ENCODE measurements at regions not wholly inside any gene's neighbourhood (a gene's known extent, or its start where the extent isn't known, plus 50 kb on each side); places are given as distances from the start of the nearest gene placed in this dataset.

GRCh38 chr1:56152635-56153034, 426.7 kb downstream of the PLPP3 start:
- DNase-seq = no peak
- H2BK5ac ChIP-seq (ENCODE audit: low read depth, low read length, poor library complexity, severe bottlenecking) = no peak overlapping the region
- no peaks in the 10 kb centered on the region for H3K9me3 ChIP-seq (ENCODE audit: control insufficient read depth, low read length)
- no peaks in the 10 kb centered on the region for H3K27me3 ChIP-seq (ENCODE audit: control insufficient read depth in 1 of 2, insufficient read depth in 1 of 2, low read length in 2 of 2)
- H3K18ac ChIP-seq (ENCODE audit: low read depth in 1 of 2, low read length in 2 of 2) = no peak overlapping the region
- H3K36me3 ChIP-seq (ENCODE audit: control insufficient read depth in 1 of 2, insufficient read depth in 2 of 2, low read depth in 1 of 2, low read length in 2 of 2) = no peaks in the 10 kb centered on the region
- H3K23ac ChIP-seq (ENCODE audit: low read length in 2 of 2) = no peak overlapping the region
- WGBS = over 99% methylated on average over 3 of the region's 3 CpGs
- no peak overlapping the region for H2BK12ac ChIP-seq (ENCODE audit: low read length in 2 of 2)
- H4K8ac ChIP-seq (ENCODE audit: low read length) = no peak overlapping the region
- H4K91ac ChIP-seq (ENCODE audit: low read length) = no peak overlapping the region
- H2BK15ac ChIP-seq (ENCODE audit: low read depth, poor library complexity, severe bottlenecking) = no peak overlapping the region
- H3K4ac ChIP-seq (ENCODE audit: low read depth in 1 of 2, low read length in 2 of 2) = no peak overlapping the region
- H3K4me3 ChIP-seq (ENCODE audit: insufficient read depth in 1 of 2, low read depth in 1 of 2, low read length in 2 of 2) = no peak overlapping the region
- H3K79me1 ChIP-seq (replicated peaks; ENCODE audit: low read length, poor library complexity, severe bottlenecking) = no peaks in the 10 kb centered on the region
- no peak overlapping the region for H2BK120ac ChIP-seq (ENCODE audit: low read depth, low read length)
- no peak overlapping the region for H2AK5ac ChIP-seq (ENCODE audit: low read length, severe bottlenecking)
- H3K4me2 ChIP-seq (ENCODE audit: low read length, poor library complexity, severe bottlenecking) = no peak overlapping the region
- no peak overlapping the region for H3K27ac ChIP-seq (ENCODE audit: low read length, poor library complexity, severe bottlenecking)
- no peak overlapping the region for H2AFZ ChIP-seq (ENCODE audit: low read depth, low read length)
- no peaks in the 10 kb centered on the region for H3K4me1 ChIP-seq (ENCODE audit: control insufficient read depth, insufficient read depth, low read depth, low read length)
- H3K14ac ChIP-seq (ENCODE audit: low read length in 2 of 2) = no peak overlapping the region
- H3K9ac ChIP-seq (ENCODE audit: low read length) = no peak overlapping the region

GRCh38 chr1:56151402-56151801, 428.0 kb downstream of the PLPP3 start:
- WGBS = 100% methylated on average over 1 of the region's 2 CpGs
- peak overlapping the region; percentile 5 for H3K9ac ChIP-seq (ENCODE audit: low read length)

GRCh38 chr1:56150441-56151215, 428.7 kb downstream of the PLPP3 start:
- no peak for DNase-seq
- H3K9ac ChIP-seq (ENCODE audit: low read length) = peak overlapping the region; percentile 5
- H3K14ac ChIP-seq (ENCODE audit: low read length in 2 of 2) = no peak overlapping the region
- H3K27me3 ChIP-seq (ENCODE audit: control insufficient read depth in 1 of 2, insufficient read depth in 1 of 2, low read length in 2 of 2) = no peaks in the 10 kb centered on the region
- no peak overlapping the region for H3K18ac ChIP-seq (ENCODE audit: low read depth in 1 of 2, low read length in 2 of 2)
- no peaks in the 10 kb centered on the region for H3K4me1 ChIP-seq (ENCODE audit: control insufficient read depth, insufficient read depth, low read depth, low read length)
- no peak overlapping the region for H3K27ac ChIP-seq (ENCODE audit: low read length, poor library complexity, severe bottlenecking)
- H2BK12ac ChIP-seq (ENCODE audit: low read length in 2 of 2) = no peak overlapping the region
- no peak overlapping the region for H4K8ac ChIP-seq (ENCODE audit: low read length)
- no peaks in the 10 kb centered on the region for H3K79me1 ChIP-seq (replicated peaks; ENCODE audit: low read length, poor library complexity, severe bottlenecking)
- no peaks in the 10 kb centered on the region for H3K36me3 ChIP-seq (ENCODE audit: control insufficient read depth in 1 of 2, insufficient read depth in 2 of 2, low read depth in 1 of 2, low read length in 2 of 2)
- H3K9me3 ChIP-seq (ENCODE audit: control insufficient read depth, low read length) = no peaks in the 10 kb centered on the region
- no peak overlapping the region for H2AFZ ChIP-seq (ENCODE audit: low read depth, low read length)
- no peak overlapping the region for H2AK5ac ChIP-seq (ENCODE audit: low read length, severe bottlenecking)
- no peak overlapping the region for H4K91ac ChIP-seq (ENCODE audit: low read length)
- no peak overlapping the region for H2BK15ac ChIP-seq (ENCODE audit: low read depth, poor library complexity, severe bottlenecking)
- H3K4me3 ChIP-seq (ENCODE audit: insufficient read depth in 1 of 2, low read depth in 1 of 2, low read length in 2 of 2) = no peak overlapping the region
- 96% methylated on average over 5 of the region's 5 CpGs for WGBS
- H2BK5ac ChIP-seq (ENCODE audit: low read depth, low read length, poor library complexity, severe bottlenecking) = no peak overlapping the region
- no peak overlapping the region for H3K4ac ChIP-seq (ENCODE audit: low read depth in 1 of 2, low read length in 2 of 2)
- H3K23ac ChIP-seq (ENCODE audit: low read length in 2 of 2) = no peak overlapping the region
- H2BK120ac ChIP-seq (ENCODE audit: low read depth, low read length) = no peak overlapping the region
- no peak overlapping the region for H3K4me2 ChIP-seq (ENCODE audit: low read length, poor library complexity, severe bottlenecking)

More at GRCh38 chr1:56151402-56151801, 428.0 kb downstream of the PLPP3 start:
- Histone ChIP-seq H3K23ac (ENCODE audit: low read length in 2 of 2) (no peak overlapping the region), H2AK5ac (ENCODE audit: low read length, severe bottlenecking) (no peak overlapping the region), H3K4me2 (ENCODE audit: low read length, poor library complexity, severe bottlenecking) (no peak overlapping the region), H3K36me3 (ENCODE audit: control insufficient read depth in 1 of 2, insufficient read depth in 2 of 2, low read depth in 1 of 2, low read length in 2 of 2) (no peaks in the 10 kb centered on the region), H3K14ac (ENCODE audit: low read length in 2 of 2) (no peak overlapping the region), H4K91ac (ENCODE audit: low read length) (no peak overlapping the region), H3K4me1 (ENCODE audit: control insufficient read depth, insufficient read depth, low read depth, low read length) (no peaks in the 10 kb centered on the region), H4K8ac (ENCODE audit: low read length) (no peak overlapping the region), H2AFZ (ENCODE audit: low read depth, low read length) (no peak overlapping the region), H3K4me3 (ENCODE audit: insufficient read depth in 1 of 2, low read depth in 1 of 2, low read length in 2 of 2) (no peak overlapping the region), H2BK5ac (ENCODE audit: low read depth, low read length, poor library complexity, severe bottlenecking) (no peak overlapping the region), H3K27me3 (ENCODE audit: control insufficient read depth in 1 of 2, insufficient read depth in 1 of 2, low read length in 2 of 2) (no peaks in the 10 kb centered on the region), H3K9me3 (ENCODE audit: control insufficient read depth, low read length) (no peaks in the 10 kb centered on the region), H2BK12ac (ENCODE audit: low read length in 2 of 2) (no peak overlapping the region), H3K27ac (ENCODE audit: low read length, poor library complexity, severe bottlenecking) (no peak overlapping the region), H2BK120ac (ENCODE audit: low read depth, low read length) (no peak overlapping the region), H3K18ac (ENCODE audit: low read depth in 1 of 2, low read length in 2 of 2) (no peak overlapping the region), H3K4ac (ENCODE audit: low read depth in 1 of 2, low read length in 2 of 2) (no peak overlapping the region), H2BK15ac (ENCODE audit: low read depth, poor library complexity, severe bottlenecking) (no peak overlapping the region), H3K79me1 (replicated peaks; ENCODE audit: low read length, poor library complexity, severe bottlenecking) (no peaks in the 10 kb centered on the region)
- DNase-seq = no peak

- no peak overlapping the region for H2AFZ ChIP-seq (ENCODE audit: low read depth, low read length)
- H2AK5ac ChIP-seq (ENCODE audit: low read length, severe bottlenecking) = no peak overlapping the region
- H2BK120ac ChIP-seq (ENCODE audit: low read depth, low read length) = no peak overlapping the region
- H2BK5ac ChIP-seq (ENCODE audit: low read depth, low read length, poor library complexity, severe bottlenecking) = no peak overlapping the region
- H3K18ac ChIP-seq (ENCODE audit: low read depth in 1 of 2, low read length in 2 of 2) = no peak overlapping the region
- H3K27me3 ChIP-seq (ENCODE audit: control insufficient read depth in 1 of 2, insufficient read depth in 1 of 2, low read length in 2 of 2) = no peaks in the 10 kb centered on the region
- no peak overlapping the region for H3K4me3 ChIP-seq (ENCODE audit: insufficient read depth in 1 of 2, low read depth in 1 of 2, low read length in 2 of 2)
- no peak overlapping the region for H3K23ac ChIP-seq (ENCODE audit: low read length in 2 of 2)
- H3K79me1 ChIP-seq (replicated peaks; ENCODE audit: low read length, poor library complexity, severe bottlenecking) = no peaks in the 10 kb centered on the region
- no peak overlapping the region for H4K91ac ChIP-seq (ENCODE audit: low read length)
- H3K4me1 ChIP-seq (ENCODE audit: control insufficient read depth, insufficient read depth, low read depth, low read length) = no peaks in the 10 kb centered on the region
- no peak overlapping the region for H2BK15ac ChIP-seq (ENCODE audit: low read depth, poor library complexity, severe bottlenecking)
- 82% methylated on average over 6 of the region's 6 CpGs for WGBS
- no peak for DNase-seq
- no peaks in the 10 kb centered on the region for H3K36me3 ChIP-seq (ENCODE audit: control insufficient read depth in 1 of 2, insufficient read depth in 2 of 2, low read depth in 1 of 2, low read length in 2 of 2)
- H3K4me2 ChIP-seq (ENCODE audit: low read length, poor library complexity, severe bottlenecking) = no peak overlapping the region
- H3K4ac ChIP-seq (ENCODE audit: low read depth in 1 of 2, low read length in 2 of 2) = no peak overlapping the region
- no peaks in the 10 kb centered on the region for H3K9me3 ChIP-seq (ENCODE audit: control insufficient read depth, low read length)
- no peak overlapping the region for H2BK12ac ChIP-seq (ENCODE audit: low read length in 2 of 2)
- no peak overlapping the region for H3K9ac ChIP-seq (ENCODE audit: low read length)
- H4K8ac ChIP-seq (ENCODE audit: low read length) = no peak overlapping the region
- H3K27ac ChIP-seq (ENCODE audit: low read length, poor library complexity, severe bottlenecking) = no peak overlapping the region
- H3K14ac ChIP-seq (ENCODE audit: low read length in 2 of 2) = no peak overlapping the region
Observed at GRCh38 chr1:56149761-56150160, 429.6 kb downstream of the PLPP3 start.
